ENCODE measurements at regions not wholly inside any gene's neighbourhood (a gene's known extent, or its start where the extent isn't known, plus 50 kb on each side); places are given as distances from the start of the nearest gene placed in this dataset.

DNA sequence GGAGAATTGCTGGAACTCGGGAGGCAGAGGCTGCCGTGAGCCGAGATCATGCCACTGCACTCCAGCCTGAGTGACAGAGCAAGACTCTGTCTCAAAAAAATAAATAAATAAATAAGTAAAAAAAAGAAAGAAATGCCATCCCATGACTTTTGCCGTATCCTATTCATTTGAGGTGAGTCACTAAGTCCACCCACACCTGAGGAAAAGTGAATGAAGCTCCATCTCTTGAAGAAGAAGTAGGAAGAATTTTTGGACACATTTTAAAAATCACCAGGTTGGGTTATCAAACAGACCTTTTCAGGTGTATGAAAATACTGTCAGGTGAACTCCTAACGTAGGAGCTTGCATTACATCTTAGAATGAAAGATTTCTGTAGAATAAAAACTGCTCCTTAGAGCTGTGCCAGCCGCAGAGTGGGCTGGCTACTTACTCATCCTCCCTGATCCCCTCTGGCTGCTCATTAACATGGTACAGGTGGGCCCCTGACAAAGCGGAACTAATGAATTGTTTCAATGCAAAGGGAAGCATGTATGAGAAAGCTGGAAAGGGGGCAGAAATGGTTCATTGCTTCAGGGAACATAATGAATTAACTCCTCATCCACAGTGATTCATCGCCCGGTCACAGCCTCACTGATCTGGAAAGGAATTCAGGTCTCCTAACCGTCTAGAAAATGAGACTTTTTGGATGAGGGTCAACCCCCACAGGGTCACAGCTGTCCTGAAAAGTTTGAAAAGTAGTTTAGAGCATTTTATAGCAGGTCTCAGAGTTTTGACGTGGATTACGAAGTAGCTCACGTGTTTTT is 191.4 kb downstream of the SPP2 start:
- H3K4me2 ChIP-seq (ENCODE audit: low read length), result no peak overlapping the region

DNA sequence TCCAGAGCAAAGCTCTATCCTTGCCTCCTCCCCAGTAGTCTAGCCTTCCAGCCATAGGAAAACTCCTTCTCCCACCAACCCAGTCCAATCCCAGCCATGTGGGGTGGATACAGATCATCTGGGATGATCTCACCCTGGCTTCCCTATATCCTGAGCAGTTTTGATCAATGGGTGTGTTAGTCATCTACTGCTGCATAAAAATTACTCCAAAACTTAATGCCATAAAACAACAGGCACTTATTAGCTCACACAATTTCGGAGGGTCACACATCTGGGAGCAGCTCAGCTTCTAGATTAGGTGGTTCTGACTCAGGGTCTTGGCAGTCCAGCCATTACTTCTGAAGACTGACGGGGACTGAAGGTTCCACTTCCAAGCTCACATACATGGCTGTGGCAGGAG is 190.4 kb downstream of the SPP2 start:
- Histone ChIP-seq H3K4me3 (ENCODE audit: low read length) (no peak overlapping the region), H3K36me3 (ENCODE audit: insufficient read depth, low read length) (no peaks in the 10 kb centered on the region), H3K79me2 (replicated peaks; ENCODE audit: insufficient read depth, low read length) (no peaks in the 10 kb centered on the region), H3K4me2 (ENCODE audit: low read length) (no peak overlapping the region), H4K20me1 (ENCODE audit: insufficient read depth) (no peaks in the 10 kb centered on the region), H3K9me3 (ENCODE audit: low read length) (no peaks in the 10 kb centered on the region), H3F3A (ENCODE audit: insufficient read depth, low read length, poor library complexity, severe bottlenecking) (no peaks in the 10 kb centered on the region), H3K27me3 (ENCODE audit: insufficient read depth, low read depth, low read length) (no peaks in the 10 kb centered on the region), H3K27ac (ENCODE audit: low read length) (no peak overlapping the region), H3K9me2 (ENCODE audit: insufficient read depth, low read length) (no peaks in the 10 kb centered on the region), H2AFZ (ENCODE audit: low read depth, low read length) (no peak overlapping the region), H3K9ac (ENCODE audit: low read length) (no peak overlapping the region)
- TF ChIP-seq EP300 (conservative IDR thresholded peaks at IDR 0.05; ENCODE audit: poor library complexity, severe bottlenecking) (no peak), SMC3 (conservative IDR thresholded peaks at IDR 0.05; ENCODE audit: poor library complexity) (no peak), EZH2 (IDR thresholded peaks at IDR 0.05; ENCODE audit: borderline replicate concordance, insufficient read depth, low read length, poor library complexity, severe bottlenecking) (no peak), RAD21 (conservative IDR thresholded peaks at IDR 0.05) (no peak), MXI1 (conservative IDR thresholded peaks at IDR 0.05; ENCODE audit: poor library complexity, severe bottlenecking) (no peak)
- TF ChIP-seq, protein P1, sequence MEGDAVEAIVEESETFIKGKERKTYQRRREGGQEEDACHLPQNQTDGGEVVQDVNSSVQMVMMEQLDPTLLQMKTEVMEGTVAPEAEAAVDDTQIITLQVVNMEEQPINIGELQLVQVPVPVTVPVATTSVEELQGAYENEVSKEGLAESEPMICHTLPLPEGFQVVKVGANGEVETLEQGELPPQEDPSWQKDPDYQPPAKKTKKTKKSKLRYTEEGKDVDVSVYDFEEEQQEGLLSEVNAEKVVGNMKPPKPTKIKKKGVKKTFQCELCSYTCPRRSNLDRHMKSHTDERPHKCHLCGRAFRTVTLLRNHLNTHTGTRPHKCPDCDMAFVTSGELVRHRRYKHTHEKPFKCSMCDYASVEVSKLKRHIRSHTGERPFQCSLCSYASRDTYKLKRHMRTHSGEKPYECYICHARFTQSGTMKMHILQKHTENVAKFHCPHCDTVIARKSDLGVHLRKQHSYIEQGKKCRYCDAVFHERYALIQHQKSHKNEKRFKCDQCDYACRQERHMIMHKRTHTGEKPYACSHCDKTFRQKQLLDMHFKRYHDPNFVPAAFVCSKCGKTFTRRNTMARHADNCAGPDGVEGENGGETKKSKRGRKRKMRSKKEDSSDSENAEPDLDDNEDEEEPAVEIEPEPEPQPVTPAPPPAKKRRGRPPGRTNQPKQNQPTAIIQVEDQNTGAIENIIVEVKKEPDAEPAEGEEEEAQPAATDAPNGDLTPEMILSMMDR (IDR thresholded peaks at IDR 0.05; ENCODE audit: poor library complexity, severe bottlenecking), result no peak

More for the DNA sequence above, 191.4 kb downstream of the SPP2 start:
- TF ChIP-seq TAF1 (IDR thresholded peaks at IDR 0.05; ENCODE audit: low read depth) (no peak), EZH2 (IDR thresholded peaks at IDR 0.05; ENCODE audit: borderline replicate concordance, insufficient read depth, low read length, poor library complexity, severe bottlenecking) (no peak), POLR2AphosphoS5 (IDR thresholded peaks at IDR 0.05) (no peak), RAD21 (conservative IDR thresholded peaks at IDR 0.05) (no peak), REST (IDR thresholded peaks at IDR 0.05; ENCODE audit: borderline replicate concordance) (no peak), MXI1 (conservative IDR thresholded peaks at IDR 0.05; ENCODE audit: poor library complexity, severe bottlenecking) (no peak), SMC3 (conservative IDR thresholded peaks at IDR 0.05; ENCODE audit: poor library complexity) (no peak), EP300 (conservative IDR thresholded peaks at IDR 0.05; ENCODE audit: poor library complexity, severe bottlenecking) (no peak)
- TF ChIP-seq, protein P1 (IDR thresholded peaks at IDR 0.05; ENCODE audit: poor library complexity, severe bottlenecking), result no peak
- Histone ChIP-seq H3K27me3 (ENCODE audit: insufficient read depth, low read depth, low read length) (no peaks in the 10 kb centered on the region), H3K4me3 (ENCODE audit: low read length) (no peak overlapping the region), H3K9me3 (ENCODE audit: low read length) (no peaks in the 10 kb centered on the region), H3K27ac (ENCODE audit: low read length) (no peak overlapping the region), H3F3A (ENCODE audit: insufficient read depth, low read length, poor library complexity, severe bottlenecking) (no peaks in the 10 kb centered on the region), H2AFZ (ENCODE audit: low read depth, low read length) (no peak overlapping the region), H3K9ac (ENCODE audit: low read length) (no peak overlapping the region), H3K36me3 (ENCODE audit: insufficient read depth, low read length) (no peaks in the 10 kb centered on the region), H3K79me2 (replicated peaks; ENCODE audit: insufficient read depth, low read length) (no peaks in the 10 kb centered on the region), H3K9me2 (ENCODE audit: insufficient read depth, low read length) (no peaks in the 10 kb centered on the region), H4K20me1 (ENCODE audit: insufficient read depth) (no peaks in the 10 kb centered on the region)
